HG03097 (cell line): ENCODE measurements at regions not wholly inside any gene's neighbourhood (a gene's known extent, or its start where the extent isn't known, plus 50 kb on each side); places are given as distances from the start of the nearest gene placed in this dataset.

Source experiments
- ATAC-seq: cut with Tn5 transposase; IDR thresholded peaks from one replicate; pipeline ENCODE4 v1.9.1; 2021; ENCODE audit not compliant: unreplicated experiment, low FRiP score

GRCh38 chr16:56140645-56141044 is 50.6 kb upstream of the GNAO1 start:
- no peak for ATAC-seq

- ATAC-seq, result no peak
These were observed 54.0 kb upstream of the GNAO1 start for GRCh38 chr16:56137269-56137668.

GRCh38 chr16:56136256-56136655 is 55.0 kb upstream of the GNAO1 start:
- no peak for ATAC-seq

GRCh38 chr16:56134790-56135189 is 56.5 kb upstream of the GNAO1 start:
- ATAC-seq, result no peak

- no peak for ATAC-seq
These were observed 65.4 kb upstream of the GNAO1 start for GRCh38 chr16:56125922-56126321.

GRCh38 chr16:56122251-56122650 is 69.0 kb upstream of the GNAO1 start:
- ATAC-seq, result no peak

GRCh38 chr16:56121156-56121500 is 70.2 kb upstream of the GNAO1 start:
- no peak for ATAC-seq

GRCh38 chr16:56120447-56121155 is 70.7 kb upstream of the GNAO1 start:
- no peak for ATAC-seq

- no peak for ATAC-seq
These were observed 72.2 kb upstream of the GNAO1 start for GRCh38 chr16:56119133-56119532.

- ATAC-seq, result no peak
These were observed 74.7 kb upstream of the GNAO1 start for GRCh38 chr16:56116577-56116964.

- no peak for ATAC-seq
These were observed 75.3 kb upstream of the GNAO1 start for GRCh38 chr16:56115817-56116576.

- no peak for ATAC-seq
These were observed 78.1 kb upstream of the GNAO1 start for GRCh38 chr16:56113223-56113622.

GRCh38 chr16:56111100-56111499 is 80.2 kb upstream of the GNAO1 start:
- ATAC-seq, result no peak

- ATAC-seq, result no peak
These were observed 81.3 kb upstream of the GNAO1 start for GRCh38 chr16:56109994-56110393.

- no peak for ATAC-seq
These were observed 82.1 kb upstream of the GNAO1 start for GRCh38 chr16:56109205-56109604.

GRCh38 chr16:56108724-56109123 is 82.6 kb upstream of the GNAO1 start:
- ATAC-seq, result no peak

GRCh38 chr16:56108056-56108471 is 83.2 kb upstream of the GNAO1 start:
- no peak for ATAC-seq

GRCh38 chr16:56106527-56106926 is 84.8 kb upstream of the GNAO1 start:
- no peak for ATAC-seq

GRCh38 chr16:56102906-56103305 is 88.4 kb upstream of the GNAO1 start:
- no peak for ATAC-seq

GRCh38 chr16:56102183-56102686 is 89.1 kb upstream of the GNAO1 start:
- ATAC-seq, result no peak

- no peak for ATAC-seq
These were observed 89.8 kb upstream of the GNAO1 start for GRCh38 chr16:56101480-56101879.

GRCh38 chr16:56097306-56097705 is 94.0 kb upstream of the GNAO1 start:
- ATAC-seq, result no peak
